ENCODE measurements at regions not wholly inside any gene's neighbourhood (a gene's known extent, or its start where the extent isn't known, plus 50 kb on each side); places are given as distances from the start of the nearest gene placed in this dataset.

- Mint-ChIP-seq H3K4me1 (ENCODE audit: unreplicated experiment) (no peaks in the 10 kb centered on the region), H3K9me3 (no peaks in the 10 kb centered on the region), H3K27ac (no peak overlapping the region), H3K27me3 (no peaks in the 10 kb centered on the region), H3K36me3 (no peaks in the 10 kb centered on the region), H3K4me3 (no peak overlapping the region)
- DNase-seq (ENCODE audit: extremely low spot score, unreplicated experiment) = no peak
- no peak for TF ChIP-seq CTCF (conservative IDR thresholded peaks at IDR 0.05)
Observed at GRCh38 chrX:42627891-42628290, 150.1 kb downstream of the PPP1R2C start.

GRCh38 chrX:42624524-42624923, 153.4 kb downstream of the PPP1R2C start:
- Mint-ChIP-seq H3K27ac (no peak overlapping the region), H3K36me3 (no peaks in the 10 kb centered on the region), H3K27me3 (no peaks in the 10 kb centered on the region), H3K4me3 (no peak overlapping the region), H3K4me1 (ENCODE audit: unreplicated experiment) (no peaks in the 10 kb centered on the region), H3K9me3 (no peaks in the 10 kb centered on the region)
- no peak for TF ChIP-seq CTCF (conservative IDR thresholded peaks at IDR 0.05)
- DNase-seq (ENCODE audit: extremely low spot score, unreplicated experiment) = no peak

- H3K27ac Mint-ChIP-seq = no peak overlapping the region
- H3K4me1 Mint-ChIP-seq (ENCODE audit: unreplicated experiment) = no peaks in the 10 kb centered on the region
- no peak for TF ChIP-seq CTCF (conservative IDR thresholded peaks at IDR 0.05)
- no peaks in the 10 kb centered on the region for H3K36me3 Mint-ChIP-seq
- no peak overlapping the region for H3K4me3 Mint-ChIP-seq
- no peaks in the 10 kb centered on the region for H3K27me3 Mint-ChIP-seq
- no peaks in the 10 kb centered on the region for H3K9me3 Mint-ChIP-seq
- no peak for DNase-seq (ENCODE audit: extremely low spot score, unreplicated experiment)
Observed at GRCh38 chrX:42619068-42619467, 158.9 kb downstream of the PPP1R2C start.

GRCh38 chrX:42616981-42617380, 161.0 kb downstream of the PPP1R2C start:
- Mint-ChIP-seq H3K27ac (no peak overlapping the region), H3K9me3 (no peaks in the 10 kb centered on the region), H3K4me1 (ENCODE audit: unreplicated experiment) (no peaks in the 10 kb centered on the region), H3K27me3 (no peaks in the 10 kb centered on the region), H3K36me3 (no peaks in the 10 kb centered on the region), H3K4me3 (no peak overlapping the region)
- no peak for TF ChIP-seq CTCF (conservative IDR thresholded peaks at IDR 0.05)
- no peak for DNase-seq (ENCODE audit: extremely low spot score, unreplicated experiment)

- no peaks in the 10 kb centered on the region for H3K27me3 Mint-ChIP-seq
- no peak overlapping the region for H3K27ac Mint-ChIP-seq
- H3K4me1 Mint-ChIP-seq (ENCODE audit: unreplicated experiment) = no peaks in the 10 kb centered on the region
- no peak overlapping the region for H3K4me3 Mint-ChIP-seq
- no peak for DNase-seq (ENCODE audit: extremely low spot score, unreplicated experiment)
- peak; percentile 47 for TF ChIP-seq CTCF (conservative IDR thresholded peaks at IDR 0.05)
- no peaks in the 10 kb centered on the region for H3K36me3 Mint-ChIP-seq
- no peaks in the 10 kb centered on the region for H3K9me3 Mint-ChIP-seq
Observed at GRCh38 chrX:42615161-42615563, 162.8 kb downstream of the PPP1R2C start.

GRCh38 chrX:42606591-42606990, 171.4 kb downstream of the PPP1R2C start:
- Mint-ChIP-seq H3K4me1 (ENCODE audit: unreplicated experiment) (no peaks in the 10 kb centered on the region), H3K9me3 (no peaks in the 10 kb centered on the region), H3K27ac (no peak overlapping the region), H3K36me3 (no peaks in the 10 kb centered on the region), H3K27me3 (no peaks in the 10 kb centered on the region), H3K4me3 (no peak overlapping the region)
- no peak for TF ChIP-seq CTCF (conservative IDR thresholded peaks at IDR 0.05)
- DNase-seq (ENCODE audit: extremely low spot score, unreplicated experiment) = no peak
